HG03159 (cell line): ENCODE measurements at regions not wholly inside any gene's neighbourhood (a gene's known extent, or its start where the extent isn't known, plus 50 kb on each side); places are given as distances from the start of the nearest gene placed in this dataset.
"Not testable (repeated sequence)": the region's sequence is repeated elsewhere in the genome, so short reads cannot be mapped to it uniquely, and the experiment has no call there.

ENCODE experiments used
- ATAC-seq: cut with Tn5 transposase; IDR thresholded peaks from one replicate; pipeline ENCODE4 v1.9.1; 2021; ENCODE audit warnings: mild to moderate bottlenecking, moderate library complexity; ENCODE audit not compliant: unreplicated experiment

DNA sequence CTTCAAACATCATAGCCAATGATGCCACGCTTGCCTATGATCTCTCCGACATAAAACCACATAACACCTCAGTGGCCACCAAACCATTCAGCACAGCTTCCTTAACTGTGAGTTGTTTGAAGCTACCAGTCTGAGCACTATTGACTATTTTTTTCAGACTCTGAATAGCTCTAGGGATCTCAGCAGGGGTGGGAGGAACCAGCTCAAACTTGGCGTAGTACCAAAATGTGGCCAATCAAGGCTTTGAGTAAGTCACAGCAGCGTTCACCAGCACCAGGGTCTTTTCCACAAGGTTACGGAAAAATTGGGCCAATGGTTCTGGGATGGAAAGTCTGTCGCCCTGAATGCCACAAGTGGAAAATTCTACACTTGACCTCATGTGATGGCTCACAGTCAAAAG lies 70.6 kb downstream of the SMPDL3A start:
- no peak for ATAC-seq

GRCh38 chr6:122861594-122861993 lies 72.5 kb downstream of the SMPDL3A start:
- ATAC-seq = no peak

DNA sequence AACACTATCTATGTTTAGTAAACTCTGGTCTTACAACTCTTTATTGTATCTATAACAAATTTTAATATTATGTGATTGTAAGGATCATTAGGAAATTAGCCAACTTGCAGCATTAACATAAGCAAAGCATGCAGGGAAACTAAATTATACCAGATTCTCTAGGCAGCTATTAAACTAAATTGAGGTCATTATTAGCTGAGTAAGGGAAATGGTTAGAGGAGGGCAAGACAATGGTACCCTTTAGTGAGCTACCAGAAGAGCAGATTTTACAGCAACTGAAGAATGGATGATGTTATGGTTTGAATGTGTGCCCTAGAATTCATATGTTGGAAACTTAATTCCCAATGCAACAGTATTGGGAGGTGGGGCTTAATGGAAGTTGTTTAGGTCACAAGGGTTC lies 79.1 kb downstream of the SMPDL3A start:
- ATAC-seq = no peak

GRCh38 chr6:122869437-122870024 lies 80.5 kb downstream of the SMPDL3A start:
- peak; percentile 86 for ATAC-seq

DNA sequence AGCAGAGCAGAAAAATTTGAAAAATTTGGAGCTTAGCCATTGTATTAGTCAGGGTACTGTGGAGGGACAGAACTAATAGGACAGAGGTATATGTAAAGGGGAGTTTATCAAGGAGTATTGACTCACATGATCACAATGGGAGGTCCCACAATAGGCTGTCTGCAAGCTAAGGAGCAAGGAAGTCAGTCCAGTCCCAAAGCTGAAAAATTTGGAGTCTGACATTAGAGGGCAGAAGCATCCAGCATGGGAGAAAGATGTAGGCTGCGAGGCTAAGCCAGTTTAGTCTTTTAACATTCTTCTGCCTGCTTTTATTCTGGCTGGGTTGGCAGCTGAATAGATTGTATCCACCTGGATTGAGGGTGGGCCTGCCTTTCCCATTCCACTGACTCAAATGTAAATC lies 82.0 kb downstream of the SMPDL3A start:
- ATAC-seq = no peak

DNA sequence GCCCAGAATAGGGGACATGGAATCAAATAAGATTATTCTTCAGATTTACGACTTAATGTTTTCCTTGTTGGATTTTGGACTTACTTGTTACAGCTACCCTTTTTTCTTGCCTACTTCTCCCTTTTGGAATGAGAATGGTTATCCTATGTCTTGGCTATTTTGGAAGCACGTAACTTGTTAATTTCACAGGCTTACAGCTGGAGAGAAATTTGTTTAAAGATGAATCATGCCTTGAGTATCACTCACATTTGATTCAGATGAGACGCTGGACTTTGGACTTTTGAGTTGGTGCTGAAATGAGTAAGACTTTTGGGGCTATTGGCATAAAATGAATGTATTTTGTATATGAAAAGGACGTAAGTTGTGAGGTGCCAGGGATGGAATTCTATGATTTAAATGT lies 83.3 kb downstream of the SMPDL3A start:
- ATAC-seq = no peak

- no peak for ATAC-seq
Measured at GRCh38 chr6:122877302-122877701, 88.2 kb downstream of the SMPDL3A start.

DNA sequence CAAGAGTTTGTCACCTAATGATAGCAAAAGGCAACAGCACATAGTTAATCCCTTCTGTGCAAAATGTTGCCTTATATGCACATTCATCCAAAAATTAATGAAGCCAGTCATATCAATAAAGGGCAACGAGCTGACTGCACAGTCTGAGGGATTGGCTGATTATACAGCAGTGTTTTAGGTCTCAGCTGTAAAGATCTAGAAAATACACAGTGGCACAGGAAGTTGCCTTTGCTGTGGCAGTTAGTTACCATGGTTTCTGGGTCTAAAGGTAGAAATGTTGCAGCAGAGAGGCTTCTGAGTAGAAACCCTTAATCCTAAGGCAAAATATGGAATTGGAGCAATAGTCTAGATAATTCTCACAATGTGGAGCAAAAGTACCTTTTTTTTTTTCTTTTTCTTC lies 89.7 kb downstream of the SMPDL3A start:
- no peak for ATAC-seq

DNA sequence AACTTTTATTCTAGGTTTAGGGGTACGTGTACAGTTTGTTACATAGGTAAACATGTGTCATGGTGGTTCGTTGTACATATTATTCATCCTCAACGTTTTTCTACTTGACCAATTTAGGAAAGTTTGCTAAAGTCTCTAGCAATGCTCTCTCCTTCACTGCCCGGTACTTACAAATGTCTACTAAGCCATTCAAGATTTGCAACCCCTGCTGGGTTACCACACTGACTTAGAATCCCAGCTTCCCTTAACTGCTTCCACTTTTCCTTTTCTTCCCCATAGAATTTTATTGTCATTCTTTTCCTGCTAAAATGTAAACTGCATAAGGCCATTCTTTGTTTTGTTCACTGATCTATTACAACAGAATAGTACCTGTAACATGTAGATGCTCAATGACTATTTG lies 97.4 kb downstream of the SMPDL3A start:
- ATAC-seq = no peak

DNA sequence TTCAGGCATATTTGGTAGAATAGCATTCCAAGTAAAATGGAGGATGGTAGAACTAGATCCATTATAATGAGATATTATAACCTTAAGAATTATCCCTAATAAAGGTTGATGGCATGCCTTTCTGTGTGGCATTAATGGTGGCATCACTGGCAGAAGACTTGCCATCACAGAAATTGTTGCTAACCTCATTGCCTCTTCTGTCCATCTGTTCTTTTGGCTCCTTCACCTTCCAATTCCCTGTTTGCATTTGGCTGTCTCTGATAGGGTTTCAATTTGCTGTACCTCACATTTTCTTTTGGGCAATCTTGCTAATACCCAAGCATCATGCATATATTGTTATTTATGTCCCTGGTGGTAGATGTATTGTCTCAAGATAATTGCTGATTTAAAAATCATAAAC lies 98.9 kb downstream of the SMPDL3A start:
- ATAC-seq = no peak

- ATAC-seq = not testable (repeated sequence)
Measured at GRCh38 chr6:122888680-122889079, 99.6 kb downstream of the SMPDL3A start.

DNA sequence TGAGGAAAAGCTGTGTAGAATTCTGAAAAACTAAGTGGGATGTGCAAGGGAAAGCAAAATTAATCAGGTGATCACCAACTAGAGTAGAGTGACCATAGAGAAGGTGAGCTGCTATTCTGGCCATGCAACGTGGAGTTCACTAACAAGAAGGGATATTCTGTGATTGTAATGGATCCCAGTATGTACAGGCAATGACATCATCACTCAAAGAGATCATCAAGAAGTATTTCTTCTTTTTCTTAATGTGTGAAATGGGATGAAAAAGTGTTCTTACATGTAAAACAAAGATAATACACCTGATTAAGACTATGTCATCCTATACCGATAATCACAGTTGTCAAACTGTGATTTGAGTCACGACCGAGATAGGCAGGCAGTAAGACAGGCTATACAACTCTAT lies 101.2 kb downstream of the SMPDL3A start:
- ATAC-seq = no peak

- ATAC-seq = no peak
Measured at GRCh38 chr6:122894791-122895190, 101.2 kb upstream of the CLVS2 start.

GRCh38 chr6:122902326-122902725 lies 93.7 kb upstream of the CLVS2 start:
- no peak for ATAC-seq

GRCh38 chr6:122903266-122903915 lies 92.6 kb upstream of the CLVS2 start:
- no peak for ATAC-seq

- no peak for ATAC-seq
Measured at GRCh38 chr6:122904166-122904565, 91.9 kb upstream of the CLVS2 start.

DNA sequence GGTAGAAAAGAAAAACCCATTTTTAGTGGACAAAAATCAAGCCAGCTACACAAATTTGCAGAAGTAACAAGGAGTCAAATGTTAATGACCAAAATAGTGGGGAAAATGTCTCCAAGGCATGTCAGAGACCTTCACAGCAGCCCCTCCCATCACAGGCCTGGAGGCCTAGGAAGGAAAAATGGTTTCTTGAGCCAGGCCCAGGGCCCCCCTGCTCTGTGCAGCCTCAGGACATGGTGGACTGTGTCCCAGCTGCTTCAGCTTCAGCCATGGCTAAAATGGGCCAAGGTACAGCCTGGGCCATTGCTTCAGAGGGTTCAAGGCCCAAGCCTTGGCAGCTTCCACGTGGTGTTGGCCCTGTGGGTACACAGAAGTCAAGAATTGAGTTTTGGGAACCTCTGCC lies 82.5 kb upstream of the CLVS2 start:
- no peak for ATAC-seq

DNA sequence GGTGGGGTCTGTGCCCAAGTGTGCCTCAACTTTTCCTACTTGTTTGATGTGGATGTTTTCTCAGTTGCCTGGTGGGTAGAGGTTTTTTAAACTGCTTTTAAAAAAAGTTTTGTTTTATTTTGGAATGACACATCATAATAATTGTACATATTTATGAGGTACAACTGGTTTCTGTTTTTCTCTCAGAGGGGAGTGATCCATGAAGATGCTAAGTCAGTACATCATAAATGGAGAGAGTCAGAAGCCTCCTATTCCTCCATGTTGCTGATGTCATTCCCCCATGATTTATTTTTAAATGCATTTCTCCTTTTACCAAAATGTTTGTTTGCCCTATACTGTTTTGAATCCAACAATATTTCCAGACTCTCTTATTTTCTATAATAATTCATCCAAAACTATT lies 77.3 kb upstream of the CLVS2 start:
- ATAC-seq = no peak

DNA sequence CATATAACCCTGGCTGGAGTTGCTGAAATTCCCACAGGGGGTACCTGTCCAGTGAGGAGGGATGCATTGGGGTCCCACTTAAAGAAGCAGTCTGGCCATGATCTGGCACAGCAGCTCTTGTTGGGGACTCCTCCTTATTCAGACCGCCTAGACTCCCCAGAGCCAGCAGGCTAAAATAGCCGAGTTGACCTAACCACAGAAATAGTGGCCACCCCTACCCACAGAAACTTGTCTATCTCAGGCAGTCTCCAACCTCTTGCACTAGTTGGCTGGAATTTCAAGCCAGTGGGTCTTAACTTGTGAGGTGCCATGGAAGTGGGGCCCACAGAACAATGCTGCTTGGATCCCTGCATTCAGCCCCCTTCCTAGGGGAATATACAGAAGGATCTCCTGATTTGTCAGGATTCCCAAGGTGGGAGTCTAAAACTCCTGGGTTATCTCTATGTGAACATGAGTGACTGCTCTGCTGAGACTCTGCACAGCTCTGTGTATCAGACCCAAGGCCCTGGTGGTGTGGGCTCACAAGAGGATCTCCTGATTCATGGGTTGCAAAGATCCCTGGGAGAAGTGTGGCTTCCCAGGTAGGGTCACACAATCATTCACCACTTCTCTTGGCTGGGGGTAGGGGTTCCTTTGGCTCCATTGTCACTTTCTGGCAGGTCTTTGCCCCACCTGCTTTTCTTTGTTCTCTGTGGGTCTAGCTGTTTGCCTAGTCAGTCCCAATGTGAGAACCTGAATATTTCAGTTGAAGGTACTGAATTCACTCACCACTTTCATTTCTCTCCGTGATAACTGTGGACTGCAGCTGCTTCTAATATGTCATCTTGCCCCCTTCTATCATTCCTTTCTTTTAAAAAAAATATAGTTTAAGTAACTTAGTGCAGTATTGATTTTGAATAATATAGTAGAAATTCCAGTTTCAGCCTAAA lies 65.5 kb upstream of the CLVS2 start:
- ATAC-seq = peak; percentile 72

DNA sequence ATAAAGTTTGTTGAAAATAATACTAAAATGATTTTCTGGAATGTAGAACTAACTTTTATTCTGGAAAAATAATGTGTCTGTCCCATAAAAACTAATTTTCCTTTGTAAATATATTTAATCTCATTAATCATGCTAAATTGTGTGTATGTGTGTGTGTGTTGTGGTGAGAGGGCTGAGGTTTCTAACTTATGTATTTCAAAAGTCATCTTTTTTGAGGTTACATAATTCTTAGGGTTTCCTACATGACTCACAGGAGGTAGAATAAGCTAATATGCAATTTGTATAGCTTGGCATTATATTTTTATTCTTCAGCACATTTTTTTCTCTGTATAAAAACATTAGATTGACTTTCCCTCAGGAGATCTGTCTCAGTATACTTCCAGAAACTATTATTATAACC lies 64.1 kb upstream of the CLVS2 start:
- ATAC-seq = no peak

GRCh38 chr6:122944936-122945335 lies 51.1 kb upstream of the CLVS2 start:
- not testable (repeated sequence) for ATAC-seq
